SH-SY5Y (cell line): ENCODE measurements at regions not wholly inside any gene's neighbourhood (a gene's known extent, or its start where the extent isn't known, plus 50 kb on each side); places are given as distances from the start of the nearest gene placed in this dataset.

Source experiments
- GATA2 ChIP-seq: IDR thresholded peaks from 2 replicates; pipeline ENCODE4 v1.6.1; 2011; ENCODE audit warnings: mild to moderate bottlenecking, low read depth, low read length
- GATA3 ChIP-seq: IDR thresholded peaks from 2 replicates; pipeline ENCODE4 v1.6.1; 2011; ENCODE audit warnings: low read depth, mild to moderate bottlenecking, low read length, moderate library complexity

GRCh38 chr7:13148548-13148947 is 461.1 kb downstream of the ARL4A start:
- TF ChIP-seq GATA3 (no peak), GATA2 (no peak)
